ENCODE measurements at regions not wholly inside any gene's neighbourhood (a gene's known extent, or its start where the extent isn't known, plus 50 kb on each side); places are given as distances from the start of the nearest gene placed in this dataset.

- H3K4me2 ChIP-seq (ENCODE audit: low read depth, low read length, poor library complexity, severe bottlenecking): no peak overlapping the region
- no peak overlapping the region for H3K27ac ChIP-seq (ENCODE audit: low read depth, low read length)
- H3K9me3 ChIP-seq (ENCODE audit: insufficient read depth, low read length): 0 out of 2 replicates have a peak, but pooled peaks cover 4% of the 10 kb centered on the region
- H2AFZ ChIP-seq (ENCODE audit: low read depth, low read length, severe bottlenecking): no peak overlapping the region
- H3K9me2 ChIP-seq (replicated peaks; ENCODE audit: insufficient read depth, low read length): no peaks in the 10 kb centered on the region
- TF ChIP-seq CTCF (IDR thresholded peaks at IDR 0.05; ENCODE audit: insufficient read depth, low read length, poor library complexity, severe bottlenecking) (no peak), EZH2phosphoT487 (conservative IDR thresholded peaks at IDR 0.05; ENCODE audit: low read length) (no peak)
- no peak overlapping the region for H3K4me3 ChIP-seq (ENCODE audit: insufficient read depth, low read length, poor library complexity, severe bottlenecking)
- H3K79me2 ChIP-seq (ENCODE audit: insufficient read depth, low read length): no peaks in the 10 kb centered on the region
- no peak overlapping the region for H3K9ac ChIP-seq (ENCODE audit: low read length)
- no peaks in the 10 kb centered on the region for H3F3A ChIP-seq (ENCODE audit: insufficient read depth)
- H3K36me3 ChIP-seq (ENCODE audit: low read length): no peaks in the 10 kb centered on the region
- no peaks in the 10 kb centered on the region; the same call in 1 of the 2 replicates for H3K27me3 ChIP-seq (ENCODE audit: low read length)
- H4K20me1 ChIP-seq (ENCODE audit: low read depth, low read length): no peaks in the 10 kb centered on the region
These were observed 51.2 kb upstream of the C1QTNF7 start for GRCh38 chr4:15376594-15376993.

Data from SU-DHL-6 (cell line).